GM12878 (cell line): ENCODE measurements at regions not wholly inside any gene's neighbourhood (a gene's known extent, or its start where the extent isn't known, plus 50 kb on each side); places are given as distances from the start of the nearest gene placed in this dataset.

Experiments
- BCL11A ChIP-seq: IDR thresholded peaks from 2 replicates; pipeline ENCODE4 v1.6.1; 2011; ENCODE audit warnings: low read depth, low read length
- HDGF ChIP-seq: fragments of 450-650 bp; IDR thresholded peaks from 2 replicates; pipeline ENCODE4 v1.6.1; 2016; ENCODE audit warnings: antibody characterized with exemption
- POLR2A ChIP-seq: IDR thresholded peaks from 2 replicates; pipeline ENCODE4 v1.6.1; 2011; ENCODE audit warnings: low read depth, mild to moderate bottlenecking, low read length
- POLR2AphosphoS5 ChIP-seq: IDR thresholded peaks from 2 replicates; pipeline ENCODE4 v1.6.1; 2011; ENCODE audit warnings: mild to moderate bottlenecking, low read length, inconsistent platforms
- RAD21 ChIP-seq: IDR thresholded peaks from 2 replicates; pipeline ENCODE4 v1.6.1; 2011; ENCODE audit warnings: mild to moderate bottlenecking, low read depth, low read length, moderate library complexity; ENCODE audit not compliant: insufficient read depth
- SMC3 ChIP-seq: IDR thresholded peaks from 2 replicates; pipeline ENCODE4 v1.6.1; 2011; ENCODE audit warnings: low read length, improper control_type of control experiment, borderline replicate concordance
- TF ChIP-seq, protein P1 (sequence below), 3 experiments: IDR thresholded peaks in 2 of 3; conservative IDR thresholded peaks in 1 of 3; 2 replicates each; pipeline ENCODE4 v1.5.1; 2011; ENCODE audit warnings: low read depth in 3 of 3, low read length in 3 of 3, mild to moderate bottlenecking in 3 of 3, control low read depth in 2 of 3, moderate library complexity in 2 of 3, inconsistent platforms in 1 of 3, mixed read lengths in 1 of 3; ENCODE audit not compliant: control insufficient read depth in 2 of 3, insufficient read depth in 1 of 3; ENCODE audit errors: extremely low read depth in 1 of 3
- TF ChIP-seq, protein P2 (sequence below): fragments of 450-650 bp; IDR thresholded peaks from 2 replicates; pipeline ENCODE4 v1.6.1; 2017; ENCODE audit warnings: mild to moderate bottlenecking, moderate library complexity
- TF ChIP-seq, protein P3 (sequence below): IDR thresholded peaks from 2 replicates; pipeline ENCODE4 v1.6.1; 2012; ENCODE audit warnings: low read depth, low read length, improper control_type of control experiment

DNA sequence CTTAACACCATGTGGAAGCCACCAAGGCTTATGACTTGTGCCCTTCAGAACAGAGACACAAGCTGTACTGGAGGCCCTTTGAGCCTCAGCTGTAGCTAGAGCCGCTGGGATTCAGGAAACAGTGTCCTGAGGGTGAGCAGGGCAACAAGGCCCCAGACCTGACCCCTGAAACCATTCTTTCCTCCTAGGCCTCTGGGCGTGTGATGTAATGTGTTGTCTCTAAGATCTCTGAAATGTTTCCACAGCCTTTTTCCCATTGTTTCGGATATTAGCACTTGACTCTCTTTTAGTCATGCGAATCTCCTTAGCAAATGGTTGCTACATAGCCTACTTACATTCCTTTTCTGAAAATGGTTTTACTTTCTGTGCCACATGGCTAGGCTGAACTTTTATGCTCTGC lies 114.9 kb downstream of the CD8B2 start:
- TF ChIP-seq POLR2AphosphoS5 (no peak), BCL11A (no peak), POLR2A (no peak), RAD21 (no peak), SMC3 (no peak), HDGF (no peak)
- TF ChIP-seq, protein P1, sequence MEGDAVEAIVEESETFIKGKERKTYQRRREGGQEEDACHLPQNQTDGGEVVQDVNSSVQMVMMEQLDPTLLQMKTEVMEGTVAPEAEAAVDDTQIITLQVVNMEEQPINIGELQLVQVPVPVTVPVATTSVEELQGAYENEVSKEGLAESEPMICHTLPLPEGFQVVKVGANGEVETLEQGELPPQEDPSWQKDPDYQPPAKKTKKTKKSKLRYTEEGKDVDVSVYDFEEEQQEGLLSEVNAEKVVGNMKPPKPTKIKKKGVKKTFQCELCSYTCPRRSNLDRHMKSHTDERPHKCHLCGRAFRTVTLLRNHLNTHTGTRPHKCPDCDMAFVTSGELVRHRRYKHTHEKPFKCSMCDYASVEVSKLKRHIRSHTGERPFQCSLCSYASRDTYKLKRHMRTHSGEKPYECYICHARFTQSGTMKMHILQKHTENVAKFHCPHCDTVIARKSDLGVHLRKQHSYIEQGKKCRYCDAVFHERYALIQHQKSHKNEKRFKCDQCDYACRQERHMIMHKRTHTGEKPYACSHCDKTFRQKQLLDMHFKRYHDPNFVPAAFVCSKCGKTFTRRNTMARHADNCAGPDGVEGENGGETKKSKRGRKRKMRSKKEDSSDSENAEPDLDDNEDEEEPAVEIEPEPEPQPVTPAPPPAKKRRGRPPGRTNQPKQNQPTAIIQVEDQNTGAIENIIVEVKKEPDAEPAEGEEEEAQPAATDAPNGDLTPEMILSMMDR (IDR thresholded peaks at IDR 0.05 in 2 of 3, conservative IDR thresholded peaks at IDR 0.05 in 1 of 3; ENCODE audit: control insufficient read depth in 2 of 3, extremely low read depth in 1 of 3, insufficient read depth in 1 of 3, low read depth in 3 of 3, low read length in 3 of 3): no peak
- TF ChIP-seq, protein P2, sequence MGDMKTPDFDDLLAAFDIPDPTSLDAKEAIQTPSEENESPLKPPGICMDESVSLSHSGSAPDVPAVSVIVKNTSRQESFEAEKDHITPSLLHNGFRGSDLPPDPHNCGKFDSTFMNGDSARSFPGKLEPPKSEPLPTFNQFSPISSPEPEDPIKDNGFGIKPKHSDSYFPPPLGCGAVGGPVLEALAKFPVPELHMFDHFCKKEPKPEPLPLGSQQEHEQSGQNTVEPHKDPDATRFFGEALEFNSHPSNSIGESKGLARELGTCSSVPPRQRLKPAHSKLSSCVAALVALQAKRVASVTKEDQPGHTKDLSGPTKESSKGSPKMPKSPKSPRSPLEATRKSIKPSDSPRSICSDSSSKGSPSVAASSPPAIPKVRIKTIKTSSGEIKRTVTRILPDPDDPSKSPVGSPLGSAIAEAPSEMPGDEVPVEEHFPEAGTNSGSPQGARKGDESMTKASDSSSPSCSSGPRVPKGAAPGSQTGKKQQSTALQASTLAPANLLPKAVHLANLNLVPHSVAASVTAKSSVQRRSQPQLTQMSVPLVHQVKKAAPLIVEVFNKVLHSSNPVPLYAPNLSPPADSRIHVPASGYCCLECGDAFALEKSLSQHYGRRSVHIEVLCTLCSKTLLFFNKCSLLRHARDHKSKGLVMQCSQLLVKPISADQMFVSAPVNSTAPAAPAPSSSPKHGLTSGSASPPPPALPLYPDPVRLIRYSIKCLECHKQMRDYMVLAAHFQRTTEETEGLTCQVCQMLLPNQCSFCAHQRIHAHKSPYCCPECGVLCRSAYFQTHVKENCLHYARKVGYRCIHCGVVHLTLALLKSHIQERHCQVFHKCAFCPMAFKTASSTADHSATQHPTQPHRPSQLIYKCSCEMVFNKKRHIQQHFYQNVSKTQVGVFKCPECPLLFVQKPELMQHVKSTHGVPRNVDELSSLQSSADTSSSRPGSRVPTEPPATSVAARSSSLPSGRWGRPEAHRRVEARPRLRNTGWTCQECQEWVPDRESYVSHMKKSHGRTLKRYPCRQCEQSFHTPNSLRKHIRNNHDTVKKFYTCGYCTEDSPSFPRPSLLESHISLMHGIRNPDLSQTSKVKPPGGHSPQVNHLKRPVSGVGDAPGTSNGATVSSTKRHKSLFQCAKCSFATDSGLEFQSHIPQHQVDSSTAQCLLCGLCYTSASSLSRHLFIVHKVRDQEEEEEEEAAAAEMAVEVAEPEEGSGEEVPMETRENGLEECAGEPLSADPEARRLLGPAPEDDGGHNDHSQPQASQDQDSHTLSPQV: no peak
- TF ChIP-seq, protein P3, sequence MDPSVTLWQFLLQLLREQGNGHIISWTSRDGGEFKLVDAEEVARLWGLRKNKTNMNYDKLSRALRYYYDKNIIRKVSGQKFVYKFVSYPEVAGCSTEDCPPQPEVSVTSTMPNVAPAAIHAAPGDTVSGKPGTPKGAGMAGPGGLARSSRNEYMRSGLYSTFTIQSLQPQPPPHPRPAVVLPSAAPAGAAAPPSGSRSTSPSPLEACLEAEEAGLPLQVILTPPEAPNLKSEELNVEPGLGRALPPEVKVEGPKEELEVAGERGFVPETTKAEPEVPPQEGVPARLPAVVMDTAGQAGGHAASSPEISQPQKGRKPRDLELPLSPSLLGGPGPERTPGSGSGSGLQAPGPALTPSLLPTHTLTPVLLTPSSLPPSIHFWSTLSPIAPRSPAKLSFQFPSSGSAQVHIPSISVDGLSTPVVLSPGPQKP: no peak
